Esophagus squamous epithelium (tissue), 4 donors: ENCODE measurements at regions not wholly inside any gene's neighbourhood (a gene's known extent, or its start where the extent isn't known, plus 50 kb on each side); places are given as distances from the start of the nearest gene placed in this dataset.

Source experiments
- POLR2A ChIP-seq, 4 donors: fragments of 450-650 bp; IDR thresholded peaks; one replicate each; pipeline ENCODE4 v1.6.1; 2017; ENCODE audit warnings: antibody characterized with exemption in 4 of 4, mild to moderate bottlenecking in 4 of 4, moderate library complexity in 3 of 4
- TF ChIP-seq, protein P1 (sequence below), 6 experiments: fragments of 450-650 bp in 4 of 6; fragments of 200-600 bp in 2 of 6; sonication (generic) in 2 of 6; IDR thresholded peaks; one replicate each; pipeline ENCODE4 v1.5.1; 2016 to 2019; ENCODE audit warnings: antibody characterized with exemption in 6 of 6, mild to moderate bottlenecking in 4 of 6, moderate library complexity in 4 of 6

GRCh38 chr13:22178878-22179277 lies 508.0 kb downstream of the FGF9 start:
- TF ChIP-seq POLR2A (IDR thresholded peaks at IDR 0.05), result no peak
- TF ChIP-seq, protein P1, sequence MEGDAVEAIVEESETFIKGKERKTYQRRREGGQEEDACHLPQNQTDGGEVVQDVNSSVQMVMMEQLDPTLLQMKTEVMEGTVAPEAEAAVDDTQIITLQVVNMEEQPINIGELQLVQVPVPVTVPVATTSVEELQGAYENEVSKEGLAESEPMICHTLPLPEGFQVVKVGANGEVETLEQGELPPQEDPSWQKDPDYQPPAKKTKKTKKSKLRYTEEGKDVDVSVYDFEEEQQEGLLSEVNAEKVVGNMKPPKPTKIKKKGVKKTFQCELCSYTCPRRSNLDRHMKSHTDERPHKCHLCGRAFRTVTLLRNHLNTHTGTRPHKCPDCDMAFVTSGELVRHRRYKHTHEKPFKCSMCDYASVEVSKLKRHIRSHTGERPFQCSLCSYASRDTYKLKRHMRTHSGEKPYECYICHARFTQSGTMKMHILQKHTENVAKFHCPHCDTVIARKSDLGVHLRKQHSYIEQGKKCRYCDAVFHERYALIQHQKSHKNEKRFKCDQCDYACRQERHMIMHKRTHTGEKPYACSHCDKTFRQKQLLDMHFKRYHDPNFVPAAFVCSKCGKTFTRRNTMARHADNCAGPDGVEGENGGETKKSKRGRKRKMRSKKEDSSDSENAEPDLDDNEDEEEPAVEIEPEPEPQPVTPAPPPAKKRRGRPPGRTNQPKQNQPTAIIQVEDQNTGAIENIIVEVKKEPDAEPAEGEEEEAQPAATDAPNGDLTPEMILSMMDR (IDR thresholded peaks at IDR 0.05), result no peak
